SK-N-MC (cell line): ENCODE measurements at regions not wholly inside any gene's neighbourhood (a gene's known extent, or its start where the extent isn't known, plus 50 kb on each side); places are given as distances from the start of the nearest gene placed in this dataset.

Source experiments
- EZH2 ChIP-seq: fragments of 200-600 bp; sonication (generic); IDR thresholded peaks from one replicate; pipeline ENCODE4 v1.6.1; 2017; ENCODE audit warnings: antibody characterized with exemption
- POLR2AphosphoS5 ChIP-seq: IDR thresholded peaks from 2 replicates; pipeline ENCODE4 v1.6.1; 2012; ENCODE audit warnings: mild to moderate bottlenecking, low read depth, low read length, borderline replicate concordance

DNA sequence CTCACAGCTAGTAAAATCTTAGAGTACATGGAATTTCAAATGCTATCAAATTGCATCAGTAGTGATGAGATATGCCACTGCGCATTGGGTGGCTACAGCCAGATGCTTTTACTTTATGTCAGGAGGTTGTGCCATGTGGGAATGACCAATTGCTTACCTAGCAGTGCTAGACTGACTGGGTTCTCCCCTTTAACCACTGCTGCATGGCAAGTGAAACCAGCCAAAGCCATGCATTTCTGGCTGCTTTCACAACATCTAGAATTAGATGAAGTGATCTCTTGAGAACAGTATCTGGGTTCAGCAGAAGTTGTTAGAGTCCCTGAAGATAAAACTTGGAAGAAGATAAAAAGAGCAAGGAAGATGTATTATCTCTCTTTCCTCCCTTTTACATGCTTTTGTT is 1174.2 kb upstream of the CDH2 start:
- TF ChIP-seq POLR2AphosphoS5 (no peak), EZH2 (no peak)
